ENCODE measurements at regions not wholly inside any gene's neighbourhood (a gene's known extent, or its start where the extent isn't known, plus 50 kb on each side); places are given as distances from the start of the nearest gene placed in this dataset.
"Not testable (repeated sequence)": the region's sequence is repeated elsewhere in the genome, so short reads cannot be mapped to it uniquely, and the experiment has no call there.

DNA sequence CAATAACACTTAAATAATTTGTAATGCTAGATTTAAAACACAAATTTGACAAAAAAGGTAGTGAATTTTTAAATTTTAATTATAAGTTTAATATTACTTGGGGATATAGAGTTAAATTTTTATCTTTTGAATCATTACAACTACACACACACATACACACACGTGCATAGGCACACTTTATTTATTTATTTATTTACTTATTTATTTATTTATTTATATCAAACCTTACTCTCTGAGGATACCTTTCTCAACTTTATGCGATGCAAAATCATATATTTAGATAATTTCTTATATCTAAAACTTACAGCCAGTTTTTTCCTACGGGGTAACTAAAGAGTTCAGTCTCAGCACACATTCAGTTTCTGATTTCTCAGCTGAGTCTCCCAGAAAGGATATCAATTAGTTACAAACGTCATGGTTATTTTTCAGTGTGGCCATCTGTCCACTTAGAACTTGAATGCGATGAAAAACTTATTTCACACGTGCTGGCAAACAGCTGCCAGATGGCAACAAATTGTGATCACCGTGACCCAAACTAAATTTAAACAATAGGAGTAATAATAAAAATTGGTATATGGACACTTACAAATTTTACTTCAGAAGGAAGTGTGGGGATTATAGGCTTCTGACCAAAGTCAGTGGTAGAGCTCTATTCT is 683.1 kb upstream of the PRR20A start:
- TF ChIP-seq, protein P1, sequence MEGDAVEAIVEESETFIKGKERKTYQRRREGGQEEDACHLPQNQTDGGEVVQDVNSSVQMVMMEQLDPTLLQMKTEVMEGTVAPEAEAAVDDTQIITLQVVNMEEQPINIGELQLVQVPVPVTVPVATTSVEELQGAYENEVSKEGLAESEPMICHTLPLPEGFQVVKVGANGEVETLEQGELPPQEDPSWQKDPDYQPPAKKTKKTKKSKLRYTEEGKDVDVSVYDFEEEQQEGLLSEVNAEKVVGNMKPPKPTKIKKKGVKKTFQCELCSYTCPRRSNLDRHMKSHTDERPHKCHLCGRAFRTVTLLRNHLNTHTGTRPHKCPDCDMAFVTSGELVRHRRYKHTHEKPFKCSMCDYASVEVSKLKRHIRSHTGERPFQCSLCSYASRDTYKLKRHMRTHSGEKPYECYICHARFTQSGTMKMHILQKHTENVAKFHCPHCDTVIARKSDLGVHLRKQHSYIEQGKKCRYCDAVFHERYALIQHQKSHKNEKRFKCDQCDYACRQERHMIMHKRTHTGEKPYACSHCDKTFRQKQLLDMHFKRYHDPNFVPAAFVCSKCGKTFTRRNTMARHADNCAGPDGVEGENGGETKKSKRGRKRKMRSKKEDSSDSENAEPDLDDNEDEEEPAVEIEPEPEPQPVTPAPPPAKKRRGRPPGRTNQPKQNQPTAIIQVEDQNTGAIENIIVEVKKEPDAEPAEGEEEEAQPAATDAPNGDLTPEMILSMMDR (conservative IDR thresholded peaks at IDR 0.05; ENCODE audit: control insufficient read depth, insufficient read depth, low read depth, low read length) = no peak
- no peak overlapping the region for H3K4me3 ChIP-seq (ENCODE audit: control insufficient read depth, low read depth, low read length)
- DNase-seq (ENCODE audit: low read depth) = no peak

DNA sequence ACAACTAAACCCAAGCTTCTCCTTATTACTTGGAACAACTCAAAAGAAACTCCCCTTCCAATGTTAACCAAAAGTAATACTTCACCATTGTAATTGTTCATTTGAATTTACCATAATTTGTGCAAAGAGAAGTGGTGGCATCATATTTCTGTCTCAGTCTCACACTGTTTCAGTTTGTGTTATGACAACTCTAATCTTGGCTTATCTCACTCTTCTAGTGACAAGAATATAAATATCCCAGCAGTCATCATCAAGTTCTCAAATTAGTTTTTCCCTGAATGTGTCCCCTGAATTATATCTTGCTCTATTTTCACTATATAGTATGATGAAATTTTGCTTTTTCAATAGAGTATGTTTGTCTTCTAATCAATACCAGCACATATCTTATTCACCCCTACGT is 681.4 kb upstream of the PRR20A start:
- DNase-seq (ENCODE audit: low read depth) = no peak
- TF ChIP-seq, protein P1 (conservative IDR thresholded peaks at IDR 0.05; ENCODE audit: control insufficient read depth, insufficient read depth, low read depth, low read length) = no peak
- no peak overlapping the region for H3K4me3 ChIP-seq (ENCODE audit: control insufficient read depth, low read depth, low read length)

DNA sequence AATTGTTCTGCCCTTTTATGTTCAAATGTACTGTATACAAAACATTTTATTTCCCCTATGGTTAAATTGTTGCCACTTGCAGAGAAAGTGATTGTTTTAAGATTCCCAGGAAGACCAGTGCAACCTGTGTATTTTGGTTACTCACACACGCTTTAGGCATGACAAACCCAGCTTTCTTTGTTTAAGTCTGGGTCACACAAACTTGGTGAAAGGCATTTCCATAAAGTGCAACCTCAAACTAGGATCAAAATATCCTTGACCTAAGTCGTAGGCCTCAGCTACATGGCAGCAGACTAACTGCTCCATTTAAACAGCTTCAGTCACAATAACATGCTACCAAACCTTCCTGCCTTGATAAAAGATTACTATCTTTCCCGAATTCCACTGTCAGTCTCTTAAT is 639.0 kb upstream of the PRR20A start:
- TF ChIP-seq, protein P1 (conservative IDR thresholded peaks at IDR 0.05; ENCODE audit: control insufficient read depth, insufficient read depth, low read depth, low read length) = no peak
- DNase-seq (ENCODE audit: low read depth) = no peak
- no peak overlapping the region for H3K4me3 ChIP-seq (ENCODE audit: control insufficient read depth, low read depth, low read length)

DNA sequence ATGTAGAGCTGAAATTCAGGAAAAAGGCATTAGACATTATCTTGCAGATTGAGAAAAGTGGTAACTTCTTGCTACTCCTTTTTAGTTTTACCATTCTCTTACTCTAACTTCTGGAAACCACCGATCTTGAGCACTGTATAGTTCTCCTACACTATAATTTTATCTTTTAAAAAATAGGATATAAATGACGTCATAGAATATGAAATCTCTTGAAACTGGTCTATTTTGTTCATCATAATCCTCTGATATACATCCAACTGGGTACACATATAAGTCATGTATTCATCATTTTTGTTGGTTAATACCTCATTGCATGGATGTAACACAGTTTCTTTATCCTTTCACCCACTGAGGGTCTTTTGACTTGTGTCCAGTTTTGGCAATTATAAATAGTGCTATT is 629.9 kb upstream of the PRR20A start:
- DNase-seq (ENCODE audit: low read depth) = no peak
- TF ChIP-seq, protein P1 (conservative IDR thresholded peaks at IDR 0.05; ENCODE audit: control insufficient read depth, insufficient read depth, low read depth, low read length) = no peak
- no peak overlapping the region for H3K4me3 ChIP-seq (ENCODE audit: control insufficient read depth, low read depth, low read length)

DNA sequence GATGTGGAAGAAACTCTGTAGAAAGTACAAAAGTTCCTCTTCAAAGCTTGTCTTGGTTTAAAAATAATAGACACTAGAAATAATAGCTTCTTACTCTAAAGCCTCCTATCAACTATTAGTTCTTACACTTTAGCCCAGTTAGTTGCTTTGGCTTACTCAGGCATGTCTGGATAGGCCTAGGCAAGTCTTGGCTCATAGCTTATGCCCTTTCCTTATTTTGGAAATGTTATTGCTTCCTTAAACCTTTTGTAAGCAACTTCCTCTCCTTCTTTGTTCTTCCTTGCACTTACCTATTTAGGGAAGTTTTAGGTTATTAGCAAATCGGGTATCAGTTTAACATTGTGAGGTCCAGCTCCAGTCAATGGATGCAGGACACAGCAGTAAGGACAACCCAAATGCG is 628.4 kb upstream of the PRR20A start:
- DNase-seq (ENCODE audit: low read depth); H3K4me3 ChIP-seq (ENCODE audit: control insufficient read depth, low read depth, low read length): not testable (repeated sequence)

DNA sequence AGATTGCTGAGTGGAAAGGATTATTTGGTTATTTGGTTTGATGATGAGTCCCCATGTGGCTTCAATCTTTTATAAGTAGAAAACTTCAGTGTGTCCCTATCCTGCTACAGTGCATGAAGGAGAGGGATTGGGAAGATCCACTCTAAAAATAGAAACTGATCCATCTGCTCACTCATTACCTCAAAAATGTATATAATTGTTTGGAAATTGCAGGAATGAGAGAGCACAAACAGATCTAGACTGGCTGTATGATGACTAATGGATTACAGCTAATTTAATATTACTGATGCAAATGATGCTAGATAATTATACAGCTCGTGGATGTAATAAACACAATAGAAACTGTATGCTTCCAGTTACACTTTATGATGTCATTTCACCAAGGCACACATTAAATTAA is 625.3 kb upstream of the PRR20A start:
- no peak overlapping the region for H3K4me3 ChIP-seq (ENCODE audit: control insufficient read depth, low read depth, low read length)
- TF ChIP-seq, protein P1 (conservative IDR thresholded peaks at IDR 0.05; ENCODE audit: control insufficient read depth, insufficient read depth, low read depth, low read length) = no peak

DNA sequence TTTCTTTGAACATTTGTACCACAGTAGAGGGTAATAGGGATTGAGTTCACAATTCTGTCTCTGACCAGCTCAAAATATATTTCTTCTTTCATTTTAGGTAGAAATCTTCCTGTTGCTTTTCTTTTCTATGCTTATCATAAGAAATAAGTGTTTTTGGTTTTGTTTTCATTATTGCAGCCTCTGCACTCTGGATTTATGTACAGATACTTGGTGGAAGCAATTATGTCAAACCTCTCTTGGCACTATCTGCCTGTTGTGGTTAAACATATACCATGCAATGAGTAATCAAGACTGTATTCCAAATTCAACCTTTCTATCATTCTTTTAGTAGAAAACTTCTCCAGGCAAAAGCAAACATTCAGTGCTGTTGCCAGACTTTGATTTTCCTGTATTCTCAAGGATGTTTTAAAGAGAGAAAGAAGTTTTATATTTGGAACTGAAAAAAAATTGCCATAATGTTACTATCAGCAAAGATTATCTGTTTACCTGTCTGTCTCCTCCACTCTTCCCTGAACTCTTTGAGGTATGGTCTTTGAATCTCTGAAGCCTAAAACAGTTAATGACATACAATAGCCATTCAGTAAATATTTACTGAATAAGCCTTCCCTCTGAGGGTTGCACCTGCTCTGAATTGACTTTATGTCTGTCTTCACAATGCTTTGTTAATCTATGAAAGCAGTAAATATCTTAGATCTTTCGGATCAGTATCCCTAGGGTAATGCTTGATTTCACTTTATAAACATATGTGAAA is 612.5 kb upstream of the PRR20A start:
- DNase-seq (ENCODE audit: low read depth) = no peak
- TF ChIP-seq, protein P1 (conservative IDR thresholded peaks at IDR 0.05; ENCODE audit: control insufficient read depth, insufficient read depth, low read depth, low read length) = no peak
- no peak overlapping the region for H3K4me3 ChIP-seq (ENCODE audit: control insufficient read depth, low read depth, low read length)

More for the DNA sequence above, 625.3 kb upstream of the PRR20A start:
- DNase-seq (ENCODE audit: low read depth) = no peak

Measured in fibroblast of mammary gland (primary cell).